ENCODE measurements at regions not wholly inside any gene's neighbourhood (a gene's known extent, or its start where the extent isn't known, plus 50 kb on each side); places are given as distances from the start of the nearest gene placed in this dataset.
"Not testable (repeated sequence)": the region's sequence is repeated elsewhere in the genome, so short reads cannot be mapped to it uniquely, and the experiment has no call there.

DNA sequence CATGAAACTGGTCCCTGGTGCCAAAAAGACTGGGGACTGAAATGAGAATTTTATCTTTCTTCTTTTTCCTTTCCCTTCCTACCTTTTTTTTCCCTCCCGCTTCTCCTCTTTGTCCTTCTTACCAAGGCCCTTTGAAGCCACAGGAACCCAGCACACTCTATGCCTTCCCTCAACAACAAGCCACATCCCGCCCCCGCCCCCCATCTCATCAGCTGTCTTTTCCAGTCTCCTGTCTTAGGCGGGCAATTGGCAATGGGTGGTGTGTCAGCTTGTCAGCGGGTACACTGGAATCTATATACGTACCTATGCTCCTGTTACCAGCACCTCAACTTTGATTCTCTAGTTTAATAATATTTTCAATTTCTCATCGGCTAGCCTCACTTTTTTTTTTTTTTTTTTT lies 56.3 kb upstream of the CHD2 start:
- no peak for DNase-seq (ENCODE audit: low read depth, low spot score)
- no peak for TF ChIP-seq CTCF (IDR thresholded peaks at IDR 0.05; ENCODE audit: low read depth, low read length)
- H3K4me3 ChIP-seq (ENCODE audit: low read depth, low read length), result no peak overlapping the region
- in situ Hi-C loops (cut with HindIII; ENCODE audit: low sequenced_read_pairs), result no loop called here

GRCh38 chr15:92845126-92845508 lies 55.0 kb upstream of the CHD2 start:
- in situ Hi-C loops (cut with HindIII; ENCODE audit: low sequenced_read_pairs), result no loop called here
- no peak for TF ChIP-seq CTCF (IDR thresholded peaks at IDR 0.05; ENCODE audit: low read depth, low read length)
- peak; percentile 45 for DNase-seq (ENCODE audit: low read depth, low spot score)
- H3K4me3 ChIP-seq (ENCODE audit: low read depth, low read length), result no peak overlapping the region

GRCh38 chr15:92846741-92847140 lies 53.4 kb upstream of the CHD2 start:
- no peak for TF ChIP-seq CTCF (IDR thresholded peaks at IDR 0.05; ENCODE audit: low read depth, low read length)
- H3K4me3 ChIP-seq (ENCODE audit: low read depth, low read length), result no peak overlapping the region
- in situ Hi-C loops (cut with HindIII; ENCODE audit: low sequenced_read_pairs), result no loop called here
- DNase-seq (ENCODE audit: low read depth, low spot score), result peak; percentile 15

DNA sequence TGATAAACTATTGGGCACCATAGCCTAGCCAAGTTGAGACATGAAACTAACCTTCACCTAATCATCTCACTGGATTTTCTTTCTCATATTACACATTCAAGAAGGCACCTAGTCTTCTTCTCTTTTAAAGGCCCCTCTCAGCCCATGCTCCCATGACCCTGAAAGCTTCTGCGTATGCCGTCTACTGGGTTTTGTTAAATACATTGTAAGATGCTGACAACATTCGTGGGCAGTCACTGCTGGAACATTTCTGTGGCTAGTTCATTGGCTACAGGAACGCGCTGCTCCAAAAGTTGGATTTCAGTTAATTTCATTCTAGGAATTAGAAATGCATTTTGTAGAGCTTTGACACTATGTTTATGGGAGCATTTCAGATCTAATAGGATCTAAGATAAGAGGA lies 52.3 kb upstream of the CHD2 start:
- DNase-seq (ENCODE audit: low read depth, low spot score), result no peak
- H3K4me3 ChIP-seq (ENCODE audit: low read depth, low read length), result no peak overlapping the region
- in situ Hi-C loops (cut with HindIII; ENCODE audit: low sequenced_read_pairs), result no loop called here
- no peak for TF ChIP-seq CTCF (IDR thresholded peaks at IDR 0.05; ENCODE audit: low read depth, low read length)

DNA sequence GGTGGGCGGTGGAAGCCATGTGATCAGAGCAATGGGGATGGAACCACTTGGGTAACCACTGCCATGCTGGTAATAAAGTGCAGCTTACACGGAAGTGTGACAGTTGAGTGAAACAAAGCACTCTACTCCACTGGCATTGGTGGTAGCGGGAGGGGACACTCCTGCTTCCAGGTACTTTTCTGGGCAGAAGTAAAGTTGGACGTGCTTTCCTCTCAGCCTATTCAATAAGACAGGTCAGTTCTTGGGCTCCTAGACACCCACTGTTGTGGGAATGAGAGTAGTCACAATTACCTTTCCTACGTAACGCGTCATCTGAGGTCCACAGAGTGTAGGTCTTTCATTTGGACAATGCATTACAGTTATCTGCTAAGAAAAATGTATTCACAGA lies 51.7 kb upstream of the CHD2 start:
- in situ Hi-C loops (cut with HindIII; ENCODE audit: low sequenced_read_pairs), result no loop called here
- no peak for DNase-seq (ENCODE audit: low read depth, low spot score)
- TF ChIP-seq CTCF (IDR thresholded peaks at IDR 0.05; ENCODE audit: low read depth, low read length), result no peak
- no peak overlapping the region for H3K4me3 ChIP-seq (ENCODE audit: low read depth, low read length)

- peak; percentile 15 for DNase-seq (ENCODE audit: low read depth, low spot score)
- in situ Hi-C loops (cut with HindIII; ENCODE audit: low sequenced_read_pairs), result no loop called here
- TF ChIP-seq CTCF (IDR thresholded peaks at IDR 0.05; ENCODE audit: low read depth, low read length), result no peak
- H3K4me3 ChIP-seq (ENCODE audit: low read depth, low read length), result no peak overlapping the region
These were observed 51.1 kb upstream of the CHD2 start for GRCh38 chr15:92848852-92849598.

DNA sequence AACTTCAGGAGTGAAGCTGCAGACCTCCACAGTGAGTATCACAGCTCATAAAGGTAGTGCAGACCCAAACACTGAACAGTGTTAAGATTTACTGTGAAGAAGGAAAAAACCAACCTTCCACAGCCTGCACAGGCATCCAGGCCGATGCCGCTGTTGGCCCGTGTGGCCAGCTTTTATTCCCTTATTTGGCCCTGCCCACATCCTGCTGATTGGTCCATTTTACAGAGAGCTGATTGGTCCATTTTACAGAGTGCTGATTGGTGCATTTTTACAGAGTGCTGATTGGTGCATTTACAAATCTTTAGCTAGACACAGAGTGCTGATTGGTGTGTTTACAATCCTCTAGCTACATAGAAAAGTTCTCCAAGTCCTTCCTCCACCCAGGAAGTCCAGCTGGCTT lies 49.9 kb upstream of the CHD2 start:
- DNase-seq (ENCODE audit: low read depth, low spot score); H3K4me3 ChIP-seq (ENCODE audit: low read depth, low read length): not testable (repeated sequence)

More for the DNA sequence above, 49.9 kb upstream of the CHD2 start:
- in situ Hi-C loops (cut with HindIII; ENCODE audit: low sequenced_read_pairs), result not testable (repeated sequence)

Measured in astrocyte of the spinal cord (primary cell).